ENCODE measurements at regions not wholly inside any gene's neighbourhood (a gene's known extent, or its start where the extent isn't known, plus 50 kb on each side); places are given as distances from the start of the nearest gene placed in this dataset.

GRCh38 chr5:30104872-30105596 lies 1088.5 kb upstream of the CDH6 start:
- TF ChIP-seq POLR2AphosphoS5 (IDR thresholded peaks at IDR 0.05; ENCODE audit: insufficient read depth, low read depth, low read length) (no peak), GATA2 (IDR thresholded peaks at IDR 0.05; ENCODE audit: insufficient read depth, insufficient read length, low read depth, low read length) (no peak), MYC (IDR thresholded peaks at IDR 0.05; ENCODE audit: low read depth, low read length) (no peak), POLR2A (IDR thresholded peaks at IDR 0.05; ENCODE audit: low read depth, low read length) (no peak), FOS (IDR thresholded peaks at IDR 0.05; ENCODE audit: borderline replicate concordance, insufficient read depth, low read length) (no peak)
- TF ChIP-seq, protein P1, sequence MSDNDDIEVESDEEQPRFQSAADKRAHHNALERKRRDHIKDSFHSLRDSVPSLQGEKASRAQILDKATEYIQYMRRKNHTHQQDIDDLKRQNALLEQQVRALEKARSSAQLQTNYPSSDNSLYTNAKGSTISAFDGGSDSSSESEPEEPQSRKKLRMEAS (IDR thresholded peaks at IDR 0.05; ENCODE audit: insufficient read depth, insufficient read length): no peak
- no peaks in the 10 kb centered on the region for H4K20me1 ChIP-seq (replicated peaks; ENCODE audit: control insufficient read depth, extremely low read depth, insufficient read depth, low read length)
- ChIA-PET CTCF (no interaction called here), POLR2A (no interaction called here)
- no peaks in the 10 kb centered on the region for H3K27me3 ChIP-seq (ENCODE audit: control insufficient read depth in 2 of 2, insufficient read depth in 2 of 2, low read length in 2 of 2)
- H3K4me1 ChIP-seq (ENCODE audit: control insufficient read depth, extremely low read depth, insufficient read depth, low read length): no peaks in the 10 kb centered on the region
- H2AFZ ChIP-seq (ENCODE audit: low read depth, low read length): no peak overlapping the region
- no peaks in the 10 kb centered on the region for H3K79me2 ChIP-seq (ENCODE audit: control insufficient read depth, insufficient read depth, low read length)
- no peak overlapping the region for H3K4me3 ChIP-seq (replicated peaks in 1 of 3; ENCODE audit: insufficient read depth in 1 of 3, low read depth in 1 of 3, low read length in 3 of 3)
- BruUV-seq (replicated peaks): no TSS peak
- no peak for DNase-seq (ENCODE audit: low read depth, low spot score)
- dilution Hi-C loops (cut with MboI; ENCODE audit: extremely low pct_ligation_motif_present, low sequenced_read_pairs): no loop called here
- peaks cover 6% of the 10 kb centered on the region for H3K9me3 ChIP-seq (replicated peaks; ENCODE audit: control insufficient read depth, insufficient read depth, low read length)
- FAIRE-seq: no peak
- no peak overlapping the region for H3K9ac ChIP-seq (replicated peaks; ENCODE audit: extremely low read depth, insufficient read depth, low read length)
- no peaks in the 10 kb centered on the region for H3K9me1 ChIP-seq (replicated peaks; ENCODE audit: control insufficient read depth, extremely low read depth, insufficient read depth, low read length)
- no peak overlapping the region for H3K27ac ChIP-seq (ENCODE audit: insufficient read depth, low read depth, low read length)
- intact Hi-C loops (cut with micrococcal nuclease): no loop called here
- H3K36me3 ChIP-seq (ENCODE audit: control insufficient read depth in 2 of 2, extremely low read depth in 1 of 2, insufficient read depth in 2 of 2, low read length in 2 of 2): no peaks in the 10 kb centered on the region
- no peak overlapping the region for H3K4me2 ChIP-seq (ENCODE audit: insufficient read depth, low read length)

DNA sequence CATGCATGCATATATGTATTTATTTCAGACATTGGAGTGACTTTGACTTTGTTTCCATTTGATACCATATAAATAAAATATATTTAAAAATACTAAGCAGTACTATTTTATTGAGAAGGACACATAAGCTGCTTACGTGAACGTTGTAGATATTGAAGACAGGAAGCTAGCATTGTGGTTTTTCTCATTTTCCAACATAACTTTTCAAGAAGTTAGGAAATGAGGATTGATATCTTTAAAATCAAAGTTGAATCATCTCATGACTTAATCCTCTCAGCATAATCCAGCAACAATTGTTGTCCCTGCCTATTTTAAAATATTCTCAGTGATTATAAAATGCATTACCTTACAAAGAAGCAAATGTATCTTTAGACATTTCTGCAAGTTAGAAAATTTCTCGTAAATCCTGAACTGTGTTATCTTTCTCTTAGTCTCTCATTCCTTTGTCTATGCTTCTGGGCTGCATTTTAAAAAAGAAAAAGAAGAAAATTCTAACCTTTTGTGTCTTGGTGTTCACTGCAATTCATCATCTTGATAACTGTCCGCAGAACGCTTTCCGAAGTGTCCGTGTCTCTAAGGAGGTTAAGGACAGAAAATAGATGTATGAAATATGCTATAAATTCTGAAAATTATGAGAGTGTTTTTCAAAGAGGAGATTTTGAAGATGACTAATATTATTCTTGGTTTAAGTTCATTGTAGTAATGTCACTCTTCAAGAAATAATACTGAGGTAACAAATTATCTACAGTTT lies 1089.9 kb upstream of the CDH6 start:
- Histone ChIP-seq H3K27me3 (ENCODE audit: control insufficient read depth in 2 of 2, insufficient read depth in 2 of 2, low read length in 2 of 2) (no peaks in the 10 kb centered on the region), H3K36me3 (ENCODE audit: control insufficient read depth in 2 of 2, extremely low read depth in 1 of 2, insufficient read depth in 2 of 2, low read length in 2 of 2) (no peaks in the 10 kb centered on the region), H3K27ac (ENCODE audit: insufficient read depth, low read depth, low read length) (no peak overlapping the region), H3K4me3 (replicated peaks in 1 of 3; ENCODE audit: insufficient read depth in 1 of 3, low read depth in 1 of 3, low read length in 3 of 3) (no peak overlapping the region), H2AFZ (ENCODE audit: low read depth, low read length) (no peak overlapping the region), H3K9me1 (replicated peaks; ENCODE audit: control insufficient read depth, extremely low read depth, insufficient read depth, low read length) (no peaks in the 10 kb centered on the region), H3K4me1 (ENCODE audit: control insufficient read depth, extremely low read depth, insufficient read depth, low read length) (no peaks in the 10 kb centered on the region), H3K9me3 (replicated peaks; ENCODE audit: control insufficient read depth, insufficient read depth, low read length) (peaks cover 6% of the 10 kb centered on the region), H3K79me2 (ENCODE audit: control insufficient read depth, insufficient read depth, low read length) (no peaks in the 10 kb centered on the region), H4K20me1 (replicated peaks; ENCODE audit: control insufficient read depth, extremely low read depth, insufficient read depth, low read length) (no peaks in the 10 kb centered on the region), H3K4me2 (ENCODE audit: insufficient read depth, low read length) (no peak overlapping the region), H3K9ac (replicated peaks; ENCODE audit: extremely low read depth, insufficient read depth, low read length) (no peak overlapping the region)
- dilution Hi-C loops (cut with MboI; ENCODE audit: extremely low pct_ligation_motif_present, low sequenced_read_pairs) (no loop called here), intact Hi-C loops (cut with micrococcal nuclease) (no loop called here)
- DNase-seq (ENCODE audit: low read depth, low spot score) (no peak), FAIRE-seq (no peak)
- ChIA-PET POLR2A (no interaction called here), CTCF (no interaction called here)
- no TSS peak for BruUV-seq (replicated peaks)
- TF ChIP-seq POLR2A (IDR thresholded peaks at IDR 0.05; ENCODE audit: low read depth, low read length) (no peak), POLR2AphosphoS5 (IDR thresholded peaks at IDR 0.05; ENCODE audit: insufficient read depth, low read depth, low read length) (no peak), GATA2 (IDR thresholded peaks at IDR 0.05; ENCODE audit: insufficient read depth, insufficient read length, low read depth, low read length) (no peak), EZH2 (IDR thresholded peaks at IDR 0.05; ENCODE audit: borderline replicate concordance, low read depth, low read length, severe bottlenecking) (no peak), MYC (IDR thresholded peaks at IDR 0.05; ENCODE audit: low read depth, low read length) (no peak), FOS (IDR thresholded peaks at IDR 0.05; ENCODE audit: borderline replicate concordance, insufficient read depth, low read length) (no peak), JUN (IDR thresholded peaks at IDR 0.05; ENCODE audit: borderline replicate concordance, insufficient read depth, insufficient read length, low read depth) (no peak)
- TF ChIP-seq, protein P2, sequence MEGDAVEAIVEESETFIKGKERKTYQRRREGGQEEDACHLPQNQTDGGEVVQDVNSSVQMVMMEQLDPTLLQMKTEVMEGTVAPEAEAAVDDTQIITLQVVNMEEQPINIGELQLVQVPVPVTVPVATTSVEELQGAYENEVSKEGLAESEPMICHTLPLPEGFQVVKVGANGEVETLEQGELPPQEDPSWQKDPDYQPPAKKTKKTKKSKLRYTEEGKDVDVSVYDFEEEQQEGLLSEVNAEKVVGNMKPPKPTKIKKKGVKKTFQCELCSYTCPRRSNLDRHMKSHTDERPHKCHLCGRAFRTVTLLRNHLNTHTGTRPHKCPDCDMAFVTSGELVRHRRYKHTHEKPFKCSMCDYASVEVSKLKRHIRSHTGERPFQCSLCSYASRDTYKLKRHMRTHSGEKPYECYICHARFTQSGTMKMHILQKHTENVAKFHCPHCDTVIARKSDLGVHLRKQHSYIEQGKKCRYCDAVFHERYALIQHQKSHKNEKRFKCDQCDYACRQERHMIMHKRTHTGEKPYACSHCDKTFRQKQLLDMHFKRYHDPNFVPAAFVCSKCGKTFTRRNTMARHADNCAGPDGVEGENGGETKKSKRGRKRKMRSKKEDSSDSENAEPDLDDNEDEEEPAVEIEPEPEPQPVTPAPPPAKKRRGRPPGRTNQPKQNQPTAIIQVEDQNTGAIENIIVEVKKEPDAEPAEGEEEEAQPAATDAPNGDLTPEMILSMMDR (IDR thresholded peaks at IDR 0.05; ENCODE audit: extremely low read depth in 1 of 2, insufficient read depth in 1 of 2, low read depth in 1 of 2, low read length in 2 of 2): no peak
- TF ChIP-seq, protein P1 (IDR thresholded peaks at IDR 0.05; ENCODE audit: insufficient read depth, insufficient read length): no peak

All from endothelial cell of umbilical vein (primary cell).